ENCODE measurements at regions not wholly inside any gene's neighbourhood (a gene's known extent, or its start where the extent isn't known, plus 50 kb on each side); places are given as distances from the start of the nearest gene placed in this dataset.
"Not testable (repeated sequence)": the region's sequence is repeated elsewhere in the genome, so short reads cannot be mapped to it uniquely, and the experiment has no call there.

GRCh38 chr17:74128456-74129211 lies 74.8 kb upstream of the RPL38 start:
- no peak for TF ChIP-seq EP300 (IDR thresholded peaks at IDR 0.05)
- no peak for TF ChIP-seq POLR2AphosphoS5 (IDR thresholded peaks at IDR 0.05)
- TF ChIP-seq POLR2A (IDR thresholded peaks at IDR 0.05), result no peak
- TF ChIP-seq, protein P1, sequence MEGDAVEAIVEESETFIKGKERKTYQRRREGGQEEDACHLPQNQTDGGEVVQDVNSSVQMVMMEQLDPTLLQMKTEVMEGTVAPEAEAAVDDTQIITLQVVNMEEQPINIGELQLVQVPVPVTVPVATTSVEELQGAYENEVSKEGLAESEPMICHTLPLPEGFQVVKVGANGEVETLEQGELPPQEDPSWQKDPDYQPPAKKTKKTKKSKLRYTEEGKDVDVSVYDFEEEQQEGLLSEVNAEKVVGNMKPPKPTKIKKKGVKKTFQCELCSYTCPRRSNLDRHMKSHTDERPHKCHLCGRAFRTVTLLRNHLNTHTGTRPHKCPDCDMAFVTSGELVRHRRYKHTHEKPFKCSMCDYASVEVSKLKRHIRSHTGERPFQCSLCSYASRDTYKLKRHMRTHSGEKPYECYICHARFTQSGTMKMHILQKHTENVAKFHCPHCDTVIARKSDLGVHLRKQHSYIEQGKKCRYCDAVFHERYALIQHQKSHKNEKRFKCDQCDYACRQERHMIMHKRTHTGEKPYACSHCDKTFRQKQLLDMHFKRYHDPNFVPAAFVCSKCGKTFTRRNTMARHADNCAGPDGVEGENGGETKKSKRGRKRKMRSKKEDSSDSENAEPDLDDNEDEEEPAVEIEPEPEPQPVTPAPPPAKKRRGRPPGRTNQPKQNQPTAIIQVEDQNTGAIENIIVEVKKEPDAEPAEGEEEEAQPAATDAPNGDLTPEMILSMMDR (IDR thresholded peaks at IDR 0.05), result no peak
- Histone ChIP-seq H3K9me3 (no peaks in the 10 kb centered on the region), H3K27me3 (peaks cover 0 to 17% (median 0%) of the 10 kb centered on the region in 3 donors), H3K36me3 (no peaks in the 10 kb centered on the region), H3K4me1 (no peaks in the 10 kb centered on the region), H3K4me3 (no peak overlapping the region), H3K27ac (no peak overlapping the region)
- intact Hi-C loops (cut with DNase I), result no loop called here
- no peak for DNase-seq
- 76 to 77% methylated on average over 10 of the region's 10 CpGs for WGBS, 2 donors

GRCh38 chr17:74129800-74130199 lies 73.7 kb upstream of the RPL38 start:
- H3K36me3 ChIP-seq; H3K9me3 ChIP-seq; DNase-seq; H3K27ac ChIP-seq; intact Hi-C loops (cut with DNase I); H3K4me1 ChIP-seq; H3K4me3 ChIP-seq: not testable (repeated sequence)
- peaks cover 0 to 17% (median 0%) of the 10 kb centered on the region in 3 donors for H3K27me3 ChIP-seq
- 43 to 74% methylated on average over 6 of the region's 6 CpGs for WGBS, 2 donors

DNA sequence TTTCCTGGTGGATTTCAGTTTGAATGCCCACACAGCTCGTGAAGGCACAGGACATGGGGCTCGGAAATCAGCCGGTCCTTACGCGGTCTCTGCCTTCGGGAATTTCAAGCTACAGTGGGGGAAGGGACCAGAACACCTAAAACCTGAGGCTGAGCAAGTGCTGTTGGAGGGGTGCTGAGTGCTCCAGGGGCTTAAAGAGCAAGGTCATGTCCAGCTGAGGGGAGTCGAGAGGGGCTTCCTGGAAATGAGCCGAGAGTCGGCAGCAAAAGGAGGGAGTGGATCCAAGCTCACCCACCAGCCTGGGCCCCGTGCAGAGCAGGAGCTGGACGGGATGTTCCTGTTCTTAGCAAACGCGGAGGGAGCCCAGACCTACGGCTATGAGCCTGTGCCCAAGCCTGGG lies 73.2 kb upstream of the RPL38 start:
- DNase-seq, result no peak

DNA sequence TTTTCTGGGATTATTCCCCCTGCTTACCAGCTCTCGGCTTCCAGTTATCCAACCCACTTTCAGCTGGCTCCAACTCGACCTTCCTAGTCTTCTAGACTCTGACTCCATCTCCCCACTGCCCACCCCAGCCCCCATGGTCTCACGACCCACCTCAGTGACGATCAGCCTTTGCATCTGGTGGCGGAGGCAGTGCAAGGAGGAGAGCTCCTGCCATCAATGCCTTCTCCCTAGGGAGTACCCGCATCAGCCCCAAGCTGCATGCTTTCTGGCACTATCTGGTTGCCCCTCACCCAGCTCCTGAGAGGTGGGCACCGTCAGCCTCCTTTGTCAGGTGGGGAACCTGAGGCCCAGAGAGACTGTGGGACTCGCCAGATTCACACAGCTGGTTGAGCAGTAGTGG lies 72.6 kb upstream of the RPL38 start:
- no peak for DNase-seq
- H3K27ac ChIP-seq, result no peak overlapping the region
- H3K4me1 ChIP-seq, result no peaks in the 10 kb centered on the region
- no peak for TF ChIP-seq POLR2A (IDR thresholded peaks at IDR 0.05)
- TF ChIP-seq, protein P1 (IDR thresholded peaks at IDR 0.05), result no peak
- no peak for TF ChIP-seq EP300 (IDR thresholded peaks at IDR 0.05)
- no peak for TF ChIP-seq POLR2AphosphoS5 (IDR thresholded peaks at IDR 0.05)
- H3K27me3 ChIP-seq, result peaks cover 0 to 22% (median 0%) of the 10 kb centered on the region in 3 donors
- no peaks in the 10 kb centered on the region for H3K36me3 ChIP-seq
- no peak overlapping the region for H3K4me3 ChIP-seq
- intact Hi-C loops (cut with DNase I), result no loop called here
- H3K9me3 ChIP-seq, result no peaks in the 10 kb centered on the region
- WGBS, 2 donors, result 78 to 86% methylated on average over 8 of the region's 8 CpGs

More for the DNA sequence above, 73.2 kb upstream of the RPL38 start:
- no peaks in the 10 kb centered on the region for H3K36me3 ChIP-seq
- H3K27me3 ChIP-seq, result peaks cover 0 to 21% (median 0%) of the 10 kb centered on the region in 3 donors
- no peaks in the 10 kb centered on the region for H3K9me3 ChIP-seq
- H3K4me1 ChIP-seq, result no peaks in the 10 kb centered on the region
- no peak overlapping the region for H3K27ac ChIP-seq
- 74% methylated on average over 14 of the region's 14 CpGs for WGBS, 2 donors
- H3K4me3 ChIP-seq, result no peak overlapping the region
- intact Hi-C loops (cut with DNase I), result no loop called here
- TF ChIP-seq, protein P1 (IDR thresholded peaks at IDR 0.05), result no peak
- TF ChIP-seq EP300 (IDR thresholded peaks at IDR 0.05), result no peak
- no peak for TF ChIP-seq POLR2A (IDR thresholded peaks at IDR 0.05)
- TF ChIP-seq POLR2AphosphoS5 (IDR thresholded peaks at IDR 0.05), result no peak

DNA sequence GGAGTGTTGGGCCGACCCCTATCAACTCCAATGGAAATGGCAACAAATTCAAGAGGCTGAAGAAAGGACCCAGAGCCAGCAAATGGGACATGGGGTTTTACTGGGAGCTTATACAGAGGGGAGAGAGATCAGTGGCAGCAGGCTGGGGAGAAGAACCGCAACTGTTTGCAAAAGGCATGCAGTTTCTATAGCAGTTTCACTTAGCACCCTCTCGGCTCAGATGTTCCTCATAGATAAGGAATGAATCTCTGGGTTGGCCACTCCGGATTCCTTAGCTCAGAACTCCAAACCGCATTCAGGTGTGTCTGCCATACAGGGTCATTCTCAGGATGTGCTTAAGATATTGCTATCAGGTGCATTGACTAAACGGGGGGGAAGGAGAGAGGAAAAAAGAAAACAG lies 71.1 kb upstream of the RPL38 start:
- TF ChIP-seq EP300 (IDR thresholded peaks at IDR 0.05) (no peak), POLR2AphosphoS5 (IDR thresholded peaks at IDR 0.05) (no peak), POLR2A (IDR thresholded peaks at IDR 0.05) (no peak)
- TF ChIP-seq, protein P1 (IDR thresholded peaks at IDR 0.05), result no peak
- H3K9me3 ChIP-seq, result no peaks in the 10 kb centered on the region
- no peaks in the 10 kb centered on the region for H3K4me1 ChIP-seq
- no peaks in the 10 kb centered on the region for H3K36me3 ChIP-seq
- no peak overlapping the region for H3K27ac ChIP-seq
- 62 to 80% methylated on average over 6 of the region's 6 CpGs for WGBS, 2 donors
- DNase-seq, result no peak
- H3K27me3 ChIP-seq, result peaks cover 0 to 20% (median 0%) of the 10 kb centered on the region in 3 donors
- no peak overlapping the region for H3K4me3 ChIP-seq
- intact Hi-C loops (cut with DNase I), result no loop called here
